Heart right ventricle (tissue), 16 donors: ENCODE measurements at regions not wholly inside any gene's neighbourhood (a gene's known extent, or its start where the extent isn't known, plus 50 kb on each side); places are given as distances from the start of the nearest gene placed in this dataset.

ENCODE experiments used
- ATAC-seq, 8 donors: fragments of 200-7000 bp; cut with Tn5 transposase; one replicate each; pipeline ENCODE4 v1.9.1; 2020; ENCODE audit warnings: mild to moderate bottlenecking in 8 of 8, moderate library complexity in 8 of 8, moderate number of reproducible peaks in 1 of 8
- DNase-seq, 2 donors: peaks; one replicate each; pipeline ENCODE4 v3.0.0-alpha.2; 2020
- H3K27ac ChIP-seq, 10 donors: fragments of 200-600 bp; sonication (generic) in 2 of 10; one replicate each; pipeline versions ENCODE4 v1.5.0 to v1.8.0; 2020 to 2022; ENCODE audit warnings: mild to moderate bottlenecking in 3 of 10
- H3K27me3 ChIP-seq, 7 donors: fragments of 200-600 bp; one replicate each; pipeline ENCODE4 v1.8.0; 2021 to 2022; ENCODE audit warnings: mild to moderate bottlenecking in 2 of 7
- H3K36me3 ChIP-seq, 9 donors: fragments of 200-600 bp; sonication (generic) in 1 of 9; one replicate each; pipeline versions ENCODE4 v1.5.0 to v1.8.0; 2020 to 2022; ENCODE audit warnings: mild to moderate bottlenecking in 2 of 9
- H3K4me1 ChIP-seq, 9 donors: fragments of 200-600 bp; sonication (generic) in 1 of 9; one replicate each; pipeline versions ENCODE4 v1.5.0 to v1.8.0; 2020 to 2022; ENCODE audit warnings: mild to moderate bottlenecking in 4 of 9
- H3K4me3 ChIP-seq, 10 donors: fragments of 200-600 bp; sonication (generic) in 2 of 10; one replicate each; pipeline versions ENCODE4 v1.5.0 to v1.8.0; 2020 to 2022; ENCODE audit warnings: mild to moderate bottlenecking in 7 of 10, moderate library complexity in 2 of 10
- H3K9me3 ChIP-seq, 11 donors: fragments of 200-600 bp in 10 of 11; sonication (generic) in 2 of 11; one replicate each; pipeline versions ENCODE4 v1.5.0 to v1.8.0; 2013 to 2022; ENCODE audit warnings: mild to moderate bottlenecking in 2 of 11, control low read depth in 1 of 11, moderate library complexity in 1 of 11
- CTCF ChIP-seq, 9 donors: fragments of 200-600 bp; sonication (generic) in 2 of 9; IDR thresholded peaks; one replicate each; pipeline versions ENCODE4 v1.5.0 to v1.8.0; 2021 to 2022; ENCODE audit warnings: antibody characterized with exemption in 9 of 9, mild to moderate bottlenecking in 5 of 9, moderate library complexity in 1 of 9
- whole genome bisulfite sequencing, 2 donors: extraction: QIAGEN DNeasy Blood & Tissue Kit; methylation state at CpG; one replicate each; pipeline ENCODE4 v1.1.7; 2013; ENCODE audit warnings: inconsistent platforms in 1 of 2; 5-methylcytosine and 5-hydroxymethylcytosine counted together
- intact Hi-C, 10 donors: fragments of 100-400 bp; cut with DNase I; formaldehyde crosslinking; loops; one replicate each; pipeline versions ENCODE4 v1.11.1 to v1.14.2; 2022
- donor health status: Arrhythmogenic right ventricular cardiomyopathy.
- donor health status: ischemic (EF 13 %, LVEDD 7.1; RV severe dilation, severe dysfunction).
- donor health status: healthy with polysubstance abuse.
- donor health status: DM: no; HTN: yes; CAD: no.
- donor health status: DM: no; HTN: no; CAD: no.
- donor health status: ischemic (EF 25% LVEDD 6.9; RV normal size, moderate dysfunction).
- donor health status: ischemic (EF 25% LVEDD 5.7; RV mildly dilated, moderate dysfunction).
- donor health status: healthy.
- donor health status: DM: yes; HTN: yes; CAD: no.
- donor health status: Ischemic cardiomyopathy.
- donor health status: ischemic (EF 35%, LVEDD 5.7; RV mildly dilated, moderate dysfunction).
- donor health status: nonischemic (EF 11% LVEDD 7.7; RV severe dilation, severe dysfunction).
- donor health status: DM: yes; HTN: yes; CAD: no.
- donor health status: PGD.
- donor health status: ischemic (EF 29% LVEDD 5.4; RV normal size, mild dysfunction).
- donor health status: nonischemic (EF 23%, LVEDD 6.1; RV moderate dilation, normal function).

- no peak overlapping the region for H3K4me3 ChIP-seq
- intact Hi-C loops = no loop called here
- no peaks in the 10 kb centered on the region for H3K9me3 ChIP-seq
- H3K27ac ChIP-seq = no peak overlapping the region
- H3K27me3 ChIP-seq = no peaks in the 10 kb centered on the region
- TF ChIP-seq CTCF (IDR thresholded peaks at IDR 0.05) = no peak
- 85 to 87% methylated on average over 5 of the region's 5 CpGs for WGBS, 2 donors
- H3K4me1 ChIP-seq = peaks cover 0 to 36% (median 12%) of the 10 kb centered on the region in 9 donors
- ATAC-seq (no peak), DNase-seq (no peak)
- H3K36me3 ChIP-seq = no peaks in the 10 kb centered on the region
These were observed 89.9 kb upstream of the PELI1 start for GRCh38 chr2:64234150-64234549.

GRCh38 chr2:64234785-64235184, 90.6 kb upstream of the PELI1 start:
- H3K9me3 ChIP-seq = no peaks in the 10 kb centered on the region
- WGBS, 2 donors = 55 to 76% methylated on average over 3 of the region's 3 CpGs
- no peaks in the 10 kb centered on the region for H3K27me3 ChIP-seq
- H3K4me3 ChIP-seq = no peak overlapping the region
- H3K4me1 ChIP-seq = peaks cover 0 to 38% (median 11%) of the 10 kb centered on the region in 9 donors
- intact Hi-C loops = loop anchor here in 1 of 10 donors (5.0 kb wide), 1 partner anchor 38 kb away; no protein-coding TSS in a partner anchor
- ATAC-seq (peak in 3 of 8 donors; percentile 7 to 31 (median 28)), DNase-seq (no peak)
- H3K36me3 ChIP-seq = no peaks in the 10 kb centered on the region
- no peak for TF ChIP-seq CTCF (IDR thresholded peaks at IDR 0.05)
- H3K27ac ChIP-seq = no peak overlapping the region

- WGBS, 2 donors = 51 to 56% methylated on average over 2 of the region's 2 CpGs
- no peaks in the 10 kb centered on the region for H3K36me3 ChIP-seq
- peak overlapping the region in 5 of 10 donors; percentile 1 to 59 (median 27) for H3K27ac ChIP-seq
- TF ChIP-seq CTCF (IDR thresholded peaks at IDR 0.05) = no peak
- H3K27me3 ChIP-seq = no peaks in the 10 kb centered on the region
- DNase-seq (peak in 1 of 2 donors; percentile 28), ATAC-seq (peak in 4 of 8 donors; percentile 54 to 80 (median 70))
- intact Hi-C loops = loop anchor here in 1 of 10 donors (5.0 kb wide), 1 partner anchor 35 kb away; no protein-coding TSS in a partner anchor
- no peak overlapping the region for H3K4me3 ChIP-seq
- no peaks in the 10 kb centered on the region for H3K9me3 ChIP-seq
- peaks cover 0 to 38% (median 11%) of the 10 kb centered on the region in 9 donors for H3K4me1 ChIP-seq
These were observed 93.0 kb upstream of the PELI1 start for GRCh38 chr2:64237266-64237665.

GRCh38 chr2:64238799-64239198, 94.6 kb upstream of the PELI1 start:
- peak in 4 of 8 donors; percentile 38 to 62 (median 53) for ATAC-seq
- no peak for DNase-seq
- peak overlapping the region in 1 of 10 donors; percentile 51 for H3K27ac ChIP-seq
- H3K4me3 ChIP-seq = no peak overlapping the region
- intact Hi-C loops = loop anchor here in 1 of 10 donors (5.0 kb wide), 1 partner anchor 34 kb away; no protein-coding TSS in a partner anchor
- H3K9me3 ChIP-seq = no peaks in the 10 kb centered on the region
- peaks cover 0 to 38% (median 11%) of the 10 kb centered on the region in 9 donors for H3K4me1 ChIP-seq
- H3K27me3 ChIP-seq = no peaks in the 10 kb centered on the region
- 74 to 84% methylated on average over 4 of the region's 4 CpGs for WGBS, 2 donors
- H3K36me3 ChIP-seq = no peaks in the 10 kb centered on the region
- TF ChIP-seq CTCF (IDR thresholded peaks at IDR 0.05) = no peak
